GM12875 (cell line): ENCODE measurements at regions not wholly inside any gene's neighbourhood (a gene's known extent, or its start where the extent isn't known, plus 50 kb on each side); places are given as distances from the start of the nearest gene placed in this dataset.
"Not testable (repeated sequence)": the region's sequence is repeated elsewhere in the genome, so short reads cannot be mapped to it uniquely, and the experiment has no call there.

ENCODE experiments used
- H3K4me3 ChIP-seq: one replicate; pipeline ENCODE4 v1.5.1; 2011; ENCODE audit warnings: low read depth, low read length, control low read depth
- CTCF ChIP-seq: IDR thresholded peaks from 2 replicates; pipeline ENCODE4 v1.5.1; 2011; ENCODE audit warnings: low read depth, mild to moderate bottlenecking, control low read depth, inconsistent platforms, low read length, moderate library complexity, borderline replicate concordance; ENCODE audit not compliant: insufficient read depth

GRCh38 chr1:222187566-222188332 is 360.2 kb downstream of the HHIPL2 start:
- no peak for TF ChIP-seq CTCF
- H3K4me3 ChIP-seq, result no peak overlapping the region

- TF ChIP-seq CTCF, result no peak
- H3K4me3 ChIP-seq, result no peak overlapping the region
These were observed 365.3 kb downstream of the HHIPL2 start for GRCh38 chr1:222182641-222183040.

GRCh38 chr1:222181191-222181590 is 366.7 kb downstream of the HHIPL2 start:
- no peak for TF ChIP-seq CTCF
- no peak overlapping the region for H3K4me3 ChIP-seq

- H3K4me3 ChIP-seq, result not testable (repeated sequence)
These were observed 370.4 kb downstream of the HHIPL2 start for GRCh38 chr1:222177496-222177895.

- TF ChIP-seq CTCF, result peak; percentile 45
These were observed 376.9 kb downstream of the HHIPL2 start for GRCh38 chr1:222171005-222171404.

GRCh38 chr1:222168621-222169020 is 379.3 kb downstream of the HHIPL2 start:
- no peak for TF ChIP-seq CTCF
- H3K4me3 ChIP-seq, result no peak overlapping the region

More at GRCh38 chr1:222171005-222171404, 376.9 kb downstream of the HHIPL2 start:
- H3K4me3 ChIP-seq, result no peak overlapping the region

GRCh38 chr1:222167896-222168295 is 380.0 kb downstream of the HHIPL2 start:
- H3K4me3 ChIP-seq, result no peak overlapping the region
- TF ChIP-seq CTCF, result no peak
